Stimulated activated CD4-positive, alpha-beta T cell treated with anti-CD3 and anti-CD28 coated beads, Interleukin-15, amount 100 ng/mL, for 1 hour (primary cell): ENCODE measurements at regions not wholly inside any gene's neighbourhood (a gene's known extent, or its start where the extent isn't known, plus 50 kb on each side); places are given as distances from the start of the nearest gene placed in this dataset.

Experiments
- DNase-seq, 2 donors: peaks; one replicate each; pipeline ENCODE4 v3.0.0-alpha.2; 2020; ENCODE audit warnings: low read depth in 1 of 2, low spot score in 1 of 2

GRCh38 chr13:73970421-73971055 lies 163.7 kb downstream of the KLF12 start:
- DNase-seq: no peak

GRCh38 chr13:73967397-73968165 lies 166.6 kb downstream of the KLF12 start:
- no peak for DNase-seq

GRCh38 chr13:73966331-73966730 lies 167.9 kb downstream of the KLF12 start:
- no peak for DNase-seq

DNA sequence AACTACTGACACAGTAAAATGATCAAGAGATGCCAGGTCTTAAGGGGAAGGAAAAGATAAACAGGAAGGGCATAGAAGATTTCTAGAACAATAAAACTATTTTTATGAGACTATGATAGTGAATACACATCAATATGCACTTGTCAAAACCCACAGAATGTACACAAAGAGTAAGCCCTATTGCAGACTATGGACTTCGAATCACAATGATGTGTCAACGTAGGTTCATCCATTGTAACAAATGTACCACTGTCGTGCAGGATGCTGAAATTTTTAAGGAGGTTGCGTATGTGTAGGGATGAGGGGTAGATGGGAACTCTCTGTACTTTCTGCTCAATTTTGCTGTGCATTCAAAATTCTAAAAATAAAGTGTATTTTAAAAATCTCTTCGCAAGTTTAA lies 171.9 kb downstream of the KLF12 start:
- no peak for DNase-seq

DNA sequence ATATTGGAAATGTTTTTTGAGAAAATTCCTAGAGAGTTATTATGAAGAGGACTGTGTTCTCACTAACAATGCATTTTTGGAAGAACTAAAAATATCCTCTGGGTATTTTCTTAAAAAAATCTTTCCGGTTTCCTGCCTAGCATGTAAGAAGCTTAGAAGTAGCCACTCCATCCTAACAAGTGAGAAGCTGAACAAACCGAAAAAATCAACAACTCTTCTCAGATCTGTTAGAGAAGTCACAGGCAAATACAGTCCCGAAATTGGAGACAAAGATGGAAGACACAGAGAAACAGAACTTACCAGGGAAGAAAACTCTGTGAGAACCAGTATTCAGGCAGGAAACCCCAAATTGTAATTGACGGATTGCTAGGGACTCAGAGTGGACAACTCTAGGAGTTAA lies 173.0 kb downstream of the KLF12 start:
- DNase-seq: no peak

GRCh38 chr13:73960474-73960873 lies 173.7 kb downstream of the KLF12 start:
- no peak for DNase-seq

DNA sequence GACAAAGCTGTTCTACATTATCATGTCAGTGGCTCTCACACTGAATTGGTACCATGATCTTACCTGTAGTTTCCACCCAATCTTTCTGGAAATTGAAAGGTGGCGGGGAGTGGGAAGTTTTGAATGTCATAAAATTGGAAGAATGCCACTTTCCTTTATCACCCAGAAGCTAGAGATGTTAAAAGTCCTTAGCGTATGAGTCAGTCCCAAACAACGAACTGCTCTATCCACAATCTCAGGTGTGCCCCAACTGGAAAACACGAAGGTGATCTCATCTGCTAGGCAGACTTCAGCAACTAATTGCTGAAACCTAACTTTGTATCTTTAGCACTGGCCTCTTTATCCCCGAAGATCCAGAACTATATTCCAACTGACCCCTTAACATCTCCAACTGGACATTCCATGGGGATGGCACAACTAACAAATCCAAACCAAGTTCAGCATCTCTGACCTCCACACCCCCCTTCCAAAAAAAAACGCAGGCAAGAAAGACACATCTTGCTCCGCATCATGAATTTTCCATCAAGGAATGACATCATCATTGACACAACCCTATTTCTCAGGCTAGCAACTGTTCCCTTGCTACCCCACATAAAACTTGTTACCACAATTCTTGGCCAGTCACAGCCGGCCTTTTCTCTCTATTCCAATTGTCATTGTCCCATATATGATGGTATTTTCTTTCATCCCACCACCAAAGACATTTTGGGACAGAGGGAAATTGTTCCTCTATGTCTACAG lies 175.4 kb downstream of the KLF12 start:
- DNase-seq: no peak

- no peak for DNase-seq
Observed at GRCh38 chr13:73957889-73958288, 176.3 kb downstream of the KLF12 start.

DNA sequence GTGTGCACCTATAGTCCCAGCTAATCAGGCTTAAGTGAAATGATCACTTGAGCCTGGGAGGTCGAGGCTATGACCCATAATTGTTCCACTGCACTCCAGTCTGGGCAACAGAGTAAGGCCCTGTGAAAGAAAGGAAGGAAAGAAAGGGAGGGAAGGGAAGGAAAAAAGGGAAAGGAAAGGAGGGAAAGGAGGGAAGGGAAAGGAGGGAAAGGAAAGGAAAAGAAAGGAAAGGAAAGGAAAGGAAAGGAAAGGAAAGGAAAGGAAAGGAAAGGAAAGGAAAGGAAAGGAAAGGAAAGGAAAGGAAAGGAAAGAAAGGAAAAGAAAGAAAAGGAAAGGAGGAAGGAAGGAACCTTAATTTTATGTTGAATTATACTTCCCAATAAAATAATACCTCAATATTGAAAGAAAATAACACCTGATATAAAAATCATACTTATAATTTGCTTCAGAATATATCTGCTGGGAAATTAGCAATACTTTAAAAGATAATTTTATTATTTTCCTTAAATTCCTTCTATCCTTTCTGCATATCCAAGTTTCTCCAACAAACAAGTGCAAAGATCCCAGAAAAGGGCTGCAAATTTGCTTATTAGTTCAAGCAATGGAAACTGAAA lies 177.3 kb downstream of the KLF12 start:
- DNase-seq: no peak

- DNase-seq: no peak
Observed at GRCh38 chr13:73955977-73956500, 178.2 kb downstream of the KLF12 start.

GRCh38 chr13:73954808-73955207 lies 179.4 kb downstream of the KLF12 start:
- no peak for DNase-seq

DNA sequence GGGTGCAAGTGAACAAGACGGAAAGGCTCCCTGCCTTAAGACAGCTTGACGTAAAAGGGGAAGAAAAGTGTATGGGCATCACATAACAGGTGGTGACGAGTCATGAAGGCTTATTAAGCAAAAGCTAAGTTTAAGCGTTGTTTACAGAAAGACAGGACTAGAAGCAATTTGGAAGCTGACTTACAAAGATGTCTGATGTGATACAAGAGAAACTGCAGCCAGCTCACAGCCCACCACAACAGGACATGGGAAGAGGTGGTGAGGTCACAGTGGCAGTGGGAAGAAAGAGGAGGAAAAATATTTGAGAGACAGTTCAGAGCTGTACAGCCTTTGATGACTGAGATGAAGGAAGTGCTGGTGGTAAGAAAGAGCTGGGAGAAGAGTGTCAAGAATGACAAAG lies 181.6 kb downstream of the KLF12 start:
- no peak for DNase-seq

DNA sequence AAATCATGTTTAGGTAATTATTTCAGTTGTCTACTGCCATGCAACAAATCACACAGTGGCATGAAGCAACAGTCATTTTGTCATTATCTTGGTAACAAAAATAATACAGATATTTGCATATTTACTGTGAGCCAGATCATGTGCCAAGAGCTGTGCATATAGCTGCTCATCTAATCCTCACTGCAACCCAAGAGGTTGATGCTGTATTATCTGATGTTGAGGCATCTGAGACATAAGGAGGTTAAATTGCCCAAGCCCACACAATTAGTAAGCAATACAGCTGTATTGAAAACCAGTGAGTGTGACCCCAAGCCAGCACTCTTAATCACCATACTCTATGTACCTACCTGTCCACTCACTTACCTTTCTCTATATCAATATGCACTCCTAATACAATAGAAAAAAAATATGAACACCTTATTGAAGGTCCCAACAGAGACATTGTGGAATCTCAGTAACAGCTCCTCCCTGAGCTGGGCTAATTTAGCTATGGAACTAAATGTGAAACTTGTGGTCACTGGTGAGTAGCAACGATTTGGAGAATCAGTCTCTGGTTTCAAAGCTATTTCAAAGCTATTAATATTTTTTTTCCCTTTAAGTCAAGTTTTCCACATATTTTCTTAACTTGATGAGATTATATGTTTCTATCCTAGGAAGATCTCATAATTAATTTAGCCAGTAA lies 185.2 kb downstream of the KLF12 start:
- no peak for DNase-seq

DNA sequence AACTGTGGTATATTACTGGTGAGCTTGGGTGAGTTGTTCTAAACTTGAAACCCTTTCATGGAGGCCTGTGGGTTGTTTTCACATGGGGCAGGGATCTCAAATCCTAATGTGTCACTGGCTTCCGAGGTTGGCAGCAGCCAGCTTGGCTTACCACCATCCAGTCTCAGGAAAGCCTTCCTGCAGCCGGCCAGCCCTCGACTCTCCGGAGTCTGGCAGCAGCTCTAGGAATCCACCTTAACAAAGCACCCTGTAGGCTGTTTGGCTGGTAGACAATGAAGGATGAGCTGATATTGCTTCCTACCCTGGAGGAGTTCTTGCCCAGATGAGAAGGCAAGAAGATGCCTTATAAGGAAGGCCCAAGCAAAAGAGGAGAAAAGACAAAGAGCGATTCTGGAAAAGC lies 188.3 kb downstream of the KLF12 start:
- DNase-seq: no peak

DNA sequence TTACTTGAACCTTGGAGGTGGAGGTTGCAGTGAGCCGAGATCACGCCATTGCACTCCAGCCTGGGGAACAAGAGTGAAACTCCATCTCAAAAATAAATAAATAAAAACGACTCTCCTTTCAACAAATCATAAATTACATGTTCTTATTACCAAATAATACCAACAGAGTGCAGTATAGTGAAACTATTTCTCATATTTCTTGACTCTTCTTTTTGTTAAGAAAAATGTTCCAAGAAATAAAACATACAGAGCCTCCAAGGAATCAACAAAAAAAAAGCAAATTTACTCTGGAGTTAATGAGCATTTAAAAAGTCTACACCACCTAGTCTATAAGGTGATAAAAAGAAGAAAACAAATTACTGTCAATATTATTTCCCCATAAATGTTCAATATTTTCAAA lies 188.8 kb downstream of the KLF12 start:
- no peak for DNase-seq

GRCh38 chr13:73943965-73944233 lies 190.3 kb downstream of the KLF12 start:
- DNase-seq: no peak

DNA sequence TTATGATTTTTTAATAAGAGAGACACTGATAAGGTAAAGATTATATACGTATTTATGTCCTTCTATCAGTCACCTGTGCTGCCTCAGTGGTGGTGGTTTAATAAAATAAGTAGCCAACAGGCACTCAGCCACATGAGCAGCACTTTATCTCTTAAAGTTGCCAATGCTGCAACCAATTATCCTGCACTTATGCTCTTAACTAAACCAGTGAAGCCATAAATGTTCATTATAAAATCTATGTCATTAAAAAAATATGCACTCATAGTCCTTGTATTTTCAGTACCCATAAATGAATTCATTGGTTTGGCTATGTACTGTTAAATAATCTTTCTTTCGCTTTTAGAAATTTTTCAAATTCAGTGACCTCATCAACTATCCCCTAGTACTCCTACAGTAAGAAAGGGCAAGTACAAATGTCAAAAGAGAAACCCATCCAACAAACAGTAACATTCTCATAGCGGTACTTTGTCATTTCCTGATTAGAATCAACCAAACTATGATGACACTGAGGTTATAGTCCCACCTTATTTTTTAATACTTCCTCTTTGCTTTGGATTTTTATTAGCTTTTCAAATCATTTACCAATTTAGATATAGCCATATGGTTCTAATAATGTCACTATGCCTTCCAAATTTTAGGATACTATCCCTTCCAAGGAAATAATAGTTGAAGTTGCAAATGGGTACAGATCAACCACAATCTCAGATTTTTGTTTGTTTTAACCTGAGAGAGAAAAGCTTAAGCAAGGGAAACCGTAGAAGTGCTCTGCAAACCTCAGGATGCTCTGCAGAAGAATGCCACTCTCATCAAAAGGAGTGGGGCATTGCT lies 190.9 kb downstream of the KLF12 start:
- DNase-seq: no peak

- no peak for DNase-seq
Observed at GRCh38 chr13:73941752-73942151, 192.5 kb downstream of the KLF12 start.

DNA sequence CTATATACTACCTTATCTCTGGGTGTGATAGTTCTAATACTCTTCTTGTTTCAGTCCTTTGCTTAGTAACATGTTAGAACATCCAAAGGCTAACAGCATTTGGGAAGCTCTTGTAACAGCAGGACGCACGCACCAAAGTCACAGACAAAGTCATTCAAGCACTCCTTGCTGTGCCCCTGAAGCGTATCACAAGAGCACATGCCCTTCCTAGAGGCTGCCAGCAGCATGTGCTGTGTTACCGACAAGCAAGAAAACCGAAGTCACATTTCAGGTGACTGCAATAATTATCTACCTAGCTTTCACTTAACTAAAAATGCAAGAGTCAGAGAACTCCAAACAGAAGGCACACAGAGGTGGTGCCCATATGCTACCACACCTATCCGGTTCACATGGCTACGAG lies 194.1 kb downstream of the KLF12 start:
- no peak for DNase-seq

GRCh38 chr13:73939603-73940002 lies 194.6 kb downstream of the KLF12 start:
- DNase-seq: no peak

- no peak for DNase-seq
Observed at GRCh38 chr13:73939071-73939380, 195.2 kb downstream of the KLF12 start.
